Left lung (tissue), 4 donors: ENCODE measurements at regions not wholly inside any gene's neighbourhood (a gene's known extent, or its start where the extent isn't known, plus 50 kb on each side); places are given as distances from the start of the nearest gene placed in this dataset.

Experiments
- ATAC-seq: fragments of 200-7000 bp; cut with Tn5 transposase; one replicate; pipeline ENCODE4 v1.9.1; 2020; ENCODE audit warnings: moderate library complexity
- DNase-seq, 4 donors: peaks; one replicate each; pipeline ENCODE4 v3.0.0-alpha.2; 2013 to 2020
- H3K27ac ChIP-seq, 2 donors: fragments of 200-600 bp; sonication (generic) in 1 of 2; one replicate each; pipeline versions ENCODE4 v1.5.0 to v1.8.0; 2020 to 2021
- H3K27me3 ChIP-seq, 2 donors: fragments of 200-600 bp; sonication (generic) in 1 of 2; one replicate each; pipeline versions ENCODE4 v1.5.0 to v1.8.0; 2020 to 2021
- H3K36me3 ChIP-seq, 2 donors: fragments of 200-600 bp; sonication (generic) in 1 of 2; one replicate each; pipeline versions ENCODE4 v1.5.0 to v1.8.0; 2020 to 2021
- H3K4me1 ChIP-seq, 2 donors: fragments of 200-600 bp; one replicate each; pipeline ENCODE4 v1.8.0; 2021
- H3K4me3 ChIP-seq, 2 donors: fragments of 200-600 bp; sonication (generic) in 1 of 2; one replicate each; pipeline versions ENCODE4 v1.5.0 to v1.8.0; 2020 to 2021; ENCODE audit warnings: mild to moderate bottlenecking in 1 of 2
- H3K9me3 ChIP-seq, 2 donors: fragments of 200-600 bp; sonication (generic) in 1 of 2; one replicate each; pipeline versions ENCODE4 v1.5.0 to v1.8.0; 2020 to 2021
- CTCF ChIP-seq, 2 donors: fragments of 200-600 bp; sonication (generic) in 1 of 2; IDR thresholded peaks; one replicate each; pipeline versions ENCODE4 v1.5.0 to v1.8.0; 2021; ENCODE audit warnings: antibody characterized with exemption in 2 of 2
- intact Hi-C, 2 donors: fragments of 100-400 bp; cut with DNase I; formaldehyde crosslinking; loops; one replicate each; pipeline versions ENCODE4 v1.11.2 to v1.14.2; 2022
- donor health status: DM: no; HTN: yes; CAD: no.
- donor health status: DM: no; HTN: no; CAD: no.

GRCh38 chr16:35449663-35450062, 1990.3 kb downstream of the TP53TG3F start:
- no peak for TF ChIP-seq CTCF (IDR thresholded peaks at IDR 0.05)
- intact Hi-C loops = no loop called here
- no peak overlapping the region for H3K27ac ChIP-seq

GRCh38 chr16:35450648-35451047, 1991.2 kb downstream of the TP53TG3F start:
- H3K9me3 ChIP-seq = peaks cover 0 to 94% of the 10 kb centered on the region in 2 donors

More at GRCh38 chr16:35449663-35450062, 1990.3 kb downstream of the TP53TG3F start:
- no peak for DNase-seq
- ATAC-seq = no peak
- H3K9me3 ChIP-seq = peaks cover 0 to 95% of the 10 kb centered on the region in 2 donors
- no peaks in the 10 kb centered on the region for H3K36me3 ChIP-seq
- no peak overlapping the region for H3K4me3 ChIP-seq
- H3K27me3 ChIP-seq = no peaks in the 10 kb centered on the region
- H3K4me1 ChIP-seq = no peaks in the 10 kb centered on the region

GRCh38 chr16:35452471-35452870, 1993.1 kb downstream of the TP53TG3F start:
- no peak overlapping the region for H3K27ac ChIP-seq
- H3K9me3 ChIP-seq = peaks cover 0 to 90% of the 10 kb centered on the region in 2 donors
- DNase-seq = no peak
- no peaks in the 10 kb centered on the region for H3K36me3 ChIP-seq
- no peaks in the 10 kb centered on the region for H3K4me1 ChIP-seq
- H3K27me3 ChIP-seq = no peaks in the 10 kb centered on the region
- no peak for ATAC-seq
- intact Hi-C loops = no loop called here
- no peak for TF ChIP-seq CTCF (IDR thresholded peaks at IDR 0.05)
- H3K4me3 ChIP-seq = no peak overlapping the region

More at GRCh38 chr16:35450648-35451047, 1991.2 kb downstream of the TP53TG3F start:
- no peak for DNase-seq
- Histone ChIP-seq H3K4me3 (no peak overlapping the region), H3K27ac (no peak overlapping the region), H3K36me3 (no peaks in the 10 kb centered on the region), H3K27me3 (no peaks in the 10 kb centered on the region), H3K4me1 (no peaks in the 10 kb centered on the region)
- intact Hi-C loops = no loop called here
- no peak for TF ChIP-seq CTCF (IDR thresholded peaks at IDR 0.05)
- ATAC-seq = no peak

- intact Hi-C loops = no loop called here
- no peak overlapping the region for H3K27ac ChIP-seq
- no peak for TF ChIP-seq CTCF (IDR thresholded peaks at IDR 0.05)
- DNase-seq (no peak), ATAC-seq (no peak)
- no peaks in the 10 kb centered on the region for H3K27me3 ChIP-seq
- peaks cover 0 to 31% of the 10 kb centered on the region in 2 donors for H3K9me3 ChIP-seq
- no peak overlapping the region for H3K4me3 ChIP-seq
- no peaks in the 10 kb centered on the region for H3K36me3 ChIP-seq
- H3K4me1 ChIP-seq = no peaks in the 10 kb centered on the region
Measured at GRCh38 chr16:35463358-35463757, 2003.9 kb downstream of the TP53TG3F start.

- intact Hi-C loops = no loop called here
- H3K4me3 ChIP-seq = no peak overlapping the region
- no peaks in the 10 kb centered on the region for H3K36me3 ChIP-seq
- TF ChIP-seq CTCF (IDR thresholded peaks at IDR 0.05) = no peak
- H3K4me1 ChIP-seq = no peaks in the 10 kb centered on the region
- H3K9me3 ChIP-seq = peaks cover 0 to 25% of the 10 kb centered on the region in 2 donors
- ATAC-seq (no peak), DNase-seq (no peak)
- no peak overlapping the region for H3K27ac ChIP-seq
- no peaks in the 10 kb centered on the region for H3K27me3 ChIP-seq
Measured at GRCh38 chr16:35480361-35480760, 2020.9 kb downstream of the TP53TG3F start.
